ENCODE measurements at regions not wholly inside any gene's neighbourhood (a gene's known extent, or its start where the extent isn't known, plus 50 kb on each side); places are given as distances from the start of the nearest gene placed in this dataset.

DNA sequence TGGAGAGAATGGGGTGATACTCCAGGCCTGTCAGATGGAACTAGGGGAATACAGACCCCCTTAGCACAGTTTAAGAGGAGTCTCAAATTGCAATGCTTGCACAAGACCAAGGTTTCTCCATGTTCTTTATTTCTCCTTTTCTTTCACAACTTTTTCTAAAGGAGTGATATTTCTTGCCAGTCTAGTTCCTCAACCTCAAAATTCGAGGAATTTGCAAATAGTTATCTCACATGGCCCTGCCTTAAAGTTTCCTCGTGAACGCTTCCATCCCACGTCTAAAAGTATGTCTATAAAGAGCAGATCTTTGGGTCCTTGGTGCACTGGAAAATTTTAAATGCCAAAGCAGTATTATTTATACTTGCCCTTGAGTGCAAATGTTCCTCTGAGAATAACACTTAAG lies 373.8 kb upstream of the KLF4 start:
- H3K27ac ChIP-seq (ENCODE audit: low read depth): no peak overlapping the region
- no peak overlapping the region for H2AFZ ChIP-seq
- Mint-ChIP-seq H3K27me3 (ENCODE audit: insufficient read depth, low read depth, poor library complexity) (peaks cover 3% of the 10 kb centered on the region), H3K4me1 (no peaks in the 10 kb centered on the region), H3K9me3 (no peaks in the 10 kb centered on the region), H3K27ac (no peak overlapping the region), H3K4me3 (no peak overlapping the region), H3K36me3 (ENCODE audit: low read depth) (no peaks in the 10 kb centered on the region)
- H3K36me3 ChIP-seq (ENCODE audit: insufficient read depth): no peaks in the 10 kb centered on the region
- ATAC-seq (no peak), DNase-seq (ENCODE audit: low spot score) (no peak)
- H3K79me2 ChIP-seq (replicated peaks; ENCODE audit: insufficient read depth): no peaks in the 10 kb centered on the region
- no peaks in the 10 kb centered on the region for H3K27me3 ChIP-seq (ENCODE audit: insufficient read depth)
- no peaks in the 10 kb centered on the region for H3F3A ChIP-seq (replicated peaks; ENCODE audit: low read depth)
- no peaks in the 10 kb centered on the region for H3K4me1 ChIP-seq (ENCODE audit: insufficient read depth)
- H3K9me2 ChIP-seq (ENCODE audit: insufficient read depth): peaks cover 15% of the 10 kb centered on the region
- TF ChIP-seq EZH2phosphoT487 (IDR thresholded peaks at IDR 0.05; ENCODE audit: unreplicated experiment): no peak
- TF ChIP-seq STAT1 (IDR thresholded peaks at IDR 0.05; ENCODE audit: unreplicated experiment): no peak
- no peak for TF ChIP-seq ZNF331 (CRISPR knock-in tag; IDR thresholded peaks at IDR 0.05; ENCODE audit: low read depth)
- TF ChIP-seq CREB1 (CRISPR knock-in tag; IDR thresholded peaks at IDR 0.05; ENCODE audit: low read depth): no peak
- TF ChIP-seq ETS1 (IDR thresholded peaks at IDR 0.05): no peak
- no peak for TF ChIP-seq EZH2 (IDR thresholded peaks at IDR 0.05; ENCODE audit: low read depth, unreplicated experiment)
- no peak for TF ChIP-seq POLR2AphosphoS5 (IDR thresholded peaks at IDR 0.05; ENCODE audit: low read depth)
- TF ChIP-seq, protein P1, sequence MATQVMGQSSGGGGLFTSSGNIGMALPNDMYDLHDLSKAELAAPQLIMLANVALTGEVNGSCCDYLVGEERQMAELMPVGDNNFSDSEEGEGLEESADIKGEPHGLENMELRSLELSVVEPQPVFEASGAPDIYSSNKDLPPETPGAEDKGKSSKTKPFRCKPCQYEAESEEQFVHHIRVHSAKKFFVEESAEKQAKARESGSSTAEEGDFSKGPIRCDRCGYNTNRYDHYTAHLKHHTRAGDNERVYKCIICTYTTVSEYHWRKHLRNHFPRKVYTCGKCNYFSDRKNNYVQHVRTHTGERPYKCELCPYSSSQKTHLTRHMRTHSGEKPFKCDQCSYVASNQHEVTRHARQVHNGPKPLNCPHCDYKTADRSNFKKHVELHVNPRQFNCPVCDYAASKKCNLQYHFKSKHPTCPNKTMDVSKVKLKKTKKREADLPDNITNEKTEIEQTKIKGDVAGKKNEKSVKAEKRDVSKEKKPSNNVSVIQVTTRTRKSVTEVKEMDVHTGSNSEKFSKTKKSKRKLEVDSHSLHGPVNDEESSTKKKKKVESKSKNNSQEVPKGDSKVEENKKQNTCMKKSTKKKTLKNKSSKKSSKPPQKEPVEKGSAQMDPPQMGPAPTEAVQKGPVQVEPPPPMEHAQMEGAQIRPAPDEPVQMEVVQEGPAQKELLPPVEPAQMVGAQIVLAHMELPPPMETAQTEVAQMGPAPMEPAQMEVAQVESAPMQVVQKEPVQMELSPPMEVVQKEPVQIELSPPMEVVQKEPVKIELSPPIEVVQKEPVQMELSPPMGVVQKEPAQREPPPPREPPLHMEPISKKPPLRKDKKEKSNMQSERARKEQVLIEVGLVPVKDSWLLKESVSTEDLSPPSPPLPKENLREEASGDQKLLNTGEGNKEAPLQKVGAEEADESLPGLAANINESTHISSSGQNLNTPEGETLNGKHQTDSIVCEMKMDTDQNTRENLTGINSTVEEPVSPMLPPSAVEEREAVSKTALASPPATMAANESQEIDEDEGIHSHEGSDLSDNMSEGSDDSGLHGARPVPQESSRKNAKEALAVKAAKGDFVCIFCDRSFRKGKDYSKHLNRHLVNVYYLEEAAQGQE (IDR thresholded peaks at IDR 0.05; ENCODE audit: unreplicated experiment): no peak
- no peak for TF ChIP-seq CTCF (conservative IDR thresholded peaks at IDR 0.05; ENCODE audit: low read depth in 2 of 2)
- no peak overlapping the region for H3K4me3 ChIP-seq
- no peaks in the 10 kb centered on the region for H4K20me1 ChIP-seq (replicated peaks; ENCODE audit: insufficient read depth)
- no peak overlapping the region for H3K4me2 ChIP-seq

DNA sequence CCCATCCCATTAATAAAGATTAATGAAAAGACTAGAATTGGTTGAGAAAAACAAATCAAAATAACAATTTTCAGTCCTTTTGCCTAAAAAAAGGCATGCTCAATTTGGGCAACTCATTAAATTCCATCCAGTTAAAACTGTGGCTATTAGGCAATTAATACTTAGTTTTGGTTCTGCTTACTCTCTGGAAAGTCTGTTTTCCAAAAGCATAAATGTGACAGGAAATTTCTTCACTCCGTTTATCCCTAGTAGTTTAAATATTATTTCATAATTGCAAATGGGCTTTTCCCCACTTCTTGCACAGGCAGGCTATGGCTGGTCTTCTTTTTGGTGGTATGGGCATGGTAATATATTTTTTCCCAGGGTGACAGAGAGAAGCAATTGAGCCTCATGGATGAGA lies 373.3 kb upstream of the KLF4 start:
- H3K4me1 Mint-ChIP-seq: no peaks in the 10 kb centered on the region

More for the DNA sequence above, 373.3 kb upstream of the KLF4 start:
- Histone ChIP-seq H4K20me1 (replicated peaks; ENCODE audit: insufficient read depth) (no peaks in the 10 kb centered on the region), H3K27me3 (ENCODE audit: insufficient read depth) (no peaks in the 10 kb centered on the region), H3K4me3 (no peak overlapping the region), H3K4me2 (no peak overlapping the region), H3K79me2 (replicated peaks; ENCODE audit: insufficient read depth) (no peaks in the 10 kb centered on the region), H3F3A (replicated peaks; ENCODE audit: low read depth) (no peaks in the 10 kb centered on the region), H3K4me1 (ENCODE audit: insufficient read depth) (no peaks in the 10 kb centered on the region), H2AFZ (no peak overlapping the region), H3K9me2 (ENCODE audit: insufficient read depth) (peaks cover 15% of the 10 kb centered on the region), H3K36me3 (ENCODE audit: insufficient read depth) (no peaks in the 10 kb centered on the region), H3K27ac (ENCODE audit: low read depth) (no peak overlapping the region)
- ATAC-seq: no peak
- Mint-ChIP-seq H3K4me3 (no peak overlapping the region), H3K27me3 (ENCODE audit: insufficient read depth, low read depth, poor library complexity) (peaks cover 3% of the 10 kb centered on the region), H3K27ac (no peak overlapping the region), H3K9me3 (no peaks in the 10 kb centered on the region), H3K36me3 (ENCODE audit: low read depth) (no peaks in the 10 kb centered on the region)
- TF ChIP-seq CREB1 (CRISPR knock-in tag; IDR thresholded peaks at IDR 0.05; ENCODE audit: low read depth): no peak
- TF ChIP-seq JUNB (IDR thresholded peaks at IDR 0.05; ENCODE audit: unreplicated experiment): no peak
- no peak for TF ChIP-seq EZH2 (IDR thresholded peaks at IDR 0.05; ENCODE audit: low read depth, unreplicated experiment)
- no peak for TF ChIP-seq ZNF331 (CRISPR knock-in tag; IDR thresholded peaks at IDR 0.05; ENCODE audit: low read depth)
- TF ChIP-seq ZNF114 (CRISPR knock-in tag; IDR thresholded peaks at IDR 0.05): no peak
- no peak for TF ChIP-seq EZH2phosphoT487 (IDR thresholded peaks at IDR 0.05; ENCODE audit: unreplicated experiment)
- DNase-seq (ENCODE audit: low spot score): no peak

All from GM23338 (cell line).